Glutamatergic neuron (in vitro differentiated cells): ENCODE measurements at regions not wholly inside any gene's neighbourhood (a gene's known extent, or its start where the extent isn't known, plus 50 kb on each side); places are given as distances from the start of the nearest gene placed in this dataset.

Experiments used
- DNase-seq: peaks from one replicate; pipeline ENCODE4 v3.0.0; 2022
- H3K27ac Mint-ChIP-seq: one replicate; pipeline ENCODE4 v1.8.0; 2020; ENCODE audit warnings: mild to moderate bottlenecking, mixed read lengths, inconsistent platforms; ENCODE audit not compliant: unreplicated experiment
- H3K27me3 Mint-ChIP-seq: one replicate; pipeline ENCODE4 v1.8.0; 2020; ENCODE audit warnings: mild to moderate bottlenecking, moderate library complexity, mixed read lengths, inconsistent platforms; ENCODE audit not compliant: unreplicated experiment
- H3K36me3 Mint-ChIP-seq: one replicate; pipeline ENCODE4 v1.8.0; 2020; ENCODE audit warnings: mild to moderate bottlenecking, mixed read lengths, inconsistent platforms; ENCODE audit not compliant: unreplicated experiment
- H3K4me1 Mint-ChIP-seq: one replicate; pipeline ENCODE4 v1.8.0; 2020; ENCODE audit warnings: mild to moderate bottlenecking, low read depth, mixed read lengths, inconsistent platforms; ENCODE audit not compliant: unreplicated experiment
- H3K4me3 Mint-ChIP-seq: one replicate; pipeline ENCODE4 v1.8.0; 2020; ENCODE audit warnings: mild to moderate bottlenecking, mixed read lengths, inconsistent platforms; ENCODE audit not compliant: unreplicated experiment
- H3K9me3 Mint-ChIP-seq: one replicate; pipeline ENCODE4 v1.8.0; 2020; ENCODE audit warnings: mild to moderate bottlenecking, moderate library complexity, mixed read lengths, inconsistent platforms; ENCODE audit not compliant: unreplicated experiment
- CTCF ChIP-seq: fragments of 200-600 bp; sonication (generic); IDR thresholded peaks from one replicate; pipeline ENCODE4 v1.5.0; 2021; ENCODE audit not compliant: partially characterized antibody, unreplicated experiment

DNA sequence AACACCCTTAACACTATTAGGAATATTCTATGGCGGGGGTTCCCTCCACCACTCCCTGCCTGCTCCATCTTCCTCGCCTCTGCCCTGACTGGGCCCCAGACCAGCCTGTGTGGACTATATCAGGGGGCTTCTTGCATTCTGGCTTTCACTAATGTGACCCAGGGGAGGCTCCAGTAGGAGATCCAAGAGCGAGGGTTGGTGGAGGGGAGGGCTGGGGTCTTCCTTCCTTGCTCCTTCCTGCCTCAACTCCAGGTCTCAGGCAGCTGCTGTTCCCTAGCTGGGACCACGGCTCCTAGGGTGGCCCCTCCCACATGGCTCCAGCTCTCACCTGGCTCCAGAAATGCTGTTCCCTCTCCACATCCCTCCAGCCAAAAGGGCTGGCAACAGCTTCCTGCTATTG lies 257.4 kb downstream of the MATN1 start:
- Mint-ChIP-seq H3K4me1 (peaks cover 4% of the 10 kb centered on the region), H3K36me3 (peaks cover under 1% of the 10 kb centered on the region), H3K27me3 (no peaks in the 10 kb centered on the region), H3K9me3 (peaks cover 2% of the 10 kb centered on the region), H3K4me3 (no peak overlapping the region), H3K27ac (no peak overlapping the region)
- no peak for TF ChIP-seq CTCF
- DNase-seq = no peak

DNA sequence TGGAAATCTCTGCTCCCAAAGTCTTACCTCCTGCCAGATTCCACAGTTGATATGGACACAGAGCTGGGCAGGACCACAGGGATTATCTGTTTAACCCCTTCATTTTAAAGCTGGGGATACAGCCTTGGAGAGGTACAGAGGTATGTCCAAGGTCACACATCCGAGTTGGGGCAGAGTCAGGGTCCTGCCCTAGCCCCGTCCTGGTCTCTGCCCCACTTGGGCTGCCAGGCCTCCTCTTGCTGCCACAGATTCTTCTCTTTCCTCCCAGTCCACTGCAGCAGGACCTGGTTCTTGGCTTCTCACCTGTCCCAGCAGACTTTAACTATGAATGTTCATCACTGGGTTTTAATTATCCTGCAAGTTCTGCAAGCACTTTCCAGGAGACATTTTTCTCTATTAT lies 258.3 kb downstream of the MATN1 start:
- Mint-ChIP-seq H3K27me3 (no peaks in the 10 kb centered on the region), H3K4me1 (peaks cover 4% of the 10 kb centered on the region), H3K27ac (no peak overlapping the region), H3K9me3 (peaks cover 2% of the 10 kb centered on the region), H3K36me3 (no peaks in the 10 kb centered on the region), H3K4me3 (no peak overlapping the region)
- TF ChIP-seq CTCF = no peak
- DNase-seq = no peak

- Mint-ChIP-seq H3K4me1 (peaks cover 4% of the 10 kb centered on the region), H3K9me3 (peaks cover 2% of the 10 kb centered on the region), H3K36me3 (no peaks in the 10 kb centered on the region)
Observed at GRCh38 chr1:30464187-30464617, 259.2 kb downstream of the MATN1 start.

DNA sequence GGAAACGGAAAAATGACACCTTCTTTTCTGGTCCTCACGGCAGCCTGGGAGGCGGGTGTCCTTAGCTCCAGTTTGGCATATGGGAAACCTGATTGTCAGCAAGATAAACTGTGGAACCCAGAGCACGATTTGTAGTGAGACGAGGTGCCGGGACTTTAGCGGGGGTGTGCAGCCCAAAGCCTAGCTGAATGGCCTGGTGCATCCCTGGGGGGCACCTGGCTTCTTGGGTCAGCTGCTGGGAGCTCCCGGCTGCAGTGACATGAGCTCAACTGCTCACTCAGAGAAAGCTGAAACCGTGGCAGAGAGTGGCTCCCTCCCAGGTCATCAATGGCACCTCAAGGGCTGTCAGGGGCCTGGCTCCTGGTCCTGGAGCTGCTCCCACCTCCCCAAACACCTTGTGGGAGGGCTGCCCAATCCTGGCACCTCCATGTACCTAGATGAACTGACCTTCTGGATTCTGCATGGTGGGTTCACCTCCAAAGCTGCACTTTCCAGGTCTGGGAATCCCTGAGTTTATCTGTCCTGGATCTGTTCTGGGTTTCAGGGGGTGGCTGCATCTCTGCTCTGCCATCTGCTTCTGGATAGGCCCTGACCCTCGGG lies 260.5 kb downstream of the MATN1 start:
- Mint-ChIP-seq H3K9me3 (peaks cover 2% of the 10 kb centered on the region), H3K27ac (no peak overlapping the region), H3K4me3 (no peak overlapping the region), H3K4me1 (peaks cover 4% of the 10 kb centered on the region), H3K27me3 (no peaks in the 10 kb centered on the region), H3K36me3 (no peaks in the 10 kb centered on the region)
- DNase-seq = no peak
- TF ChIP-seq CTCF = no peak

More at GRCh38 chr1:30464187-30464617, 259.2 kb downstream of the MATN1 start:
- Mint-ChIP-seq H3K4me3 (no peak overlapping the region), H3K27me3 (no peaks in the 10 kb centered on the region), H3K27ac (no peak overlapping the region)
- DNase-seq = no peak
- no peak for TF ChIP-seq CTCF

GRCh38 chr1:30462166-30462565 lies 261.2 kb downstream of the MATN1 start:
- H3K27me3 Mint-ChIP-seq = no peaks in the 10 kb centered on the region
- DNase-seq = no peak
- peaks cover 4% of the 10 kb centered on the region for H3K4me1 Mint-ChIP-seq
- no peaks in the 10 kb centered on the region for H3K36me3 Mint-ChIP-seq
- peaks cover 2% of the 10 kb centered on the region for H3K9me3 Mint-ChIP-seq
- H3K27ac Mint-ChIP-seq = no peak overlapping the region
- TF ChIP-seq CTCF = no peak
- no peak overlapping the region for H3K4me3 Mint-ChIP-seq
